ENCODE measurements at regions not wholly inside any gene's neighbourhood (a gene's known extent, or its start where the extent isn't known, plus 50 kb on each side); places are given as distances from the start of the nearest gene placed in this dataset.

- no peak for DNase-seq (ENCODE audit: low spot score)
- no peak for TF ChIP-seq CTCF (IDR thresholded peaks at IDR 0.05; ENCODE audit: extremely low read depth, missing control alignments)
Observed at GRCh38 chr10:131590567-131590966, 279.0 kb upstream of the TCERG1L start.

DNA sequence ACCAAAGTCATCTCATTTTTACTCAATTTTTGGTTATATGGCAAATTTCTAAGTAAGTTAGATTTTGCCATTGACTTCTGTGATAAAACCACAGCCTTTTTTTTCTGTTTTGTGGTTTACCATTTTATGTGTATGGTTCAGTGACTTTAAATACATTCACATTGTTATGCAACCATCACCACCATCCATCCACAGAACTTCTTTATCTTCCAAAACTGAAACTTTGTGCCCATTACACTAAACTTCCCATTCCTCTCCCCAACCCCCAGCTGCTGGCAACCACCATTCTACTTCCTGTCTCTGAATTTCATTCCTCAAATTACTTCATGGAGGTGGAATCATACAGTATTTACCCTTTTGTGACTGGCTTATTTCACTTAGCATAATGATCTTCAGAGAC lies 280.4 kb upstream of the TCERG1L start:
- no peak for DNase-seq (ENCODE audit: low spot score)

DNA sequence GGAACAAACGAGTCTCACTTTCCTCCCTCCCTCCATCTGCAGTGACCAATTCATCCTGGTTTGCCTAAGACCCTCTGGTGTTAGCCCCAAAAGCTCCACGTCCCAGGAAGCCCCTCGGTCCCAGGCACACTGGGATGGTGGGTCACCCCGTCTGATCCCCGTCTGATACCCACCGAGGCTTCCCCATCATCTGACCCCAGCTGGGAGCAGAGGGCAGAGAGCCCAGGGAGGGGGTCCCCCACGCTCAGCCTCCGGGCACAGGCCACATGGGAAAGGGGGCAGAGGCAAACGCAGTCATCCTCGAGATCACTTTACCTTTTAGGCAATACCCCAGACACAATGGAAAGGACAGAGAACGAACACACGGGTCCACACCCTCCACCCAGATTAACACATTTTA lies 291.6 kb upstream of the PPP2R2D start:
- DNase-seq (ENCODE audit: low spot score): no peak
- TF ChIP-seq CTCF (IDR thresholded peaks at IDR 0.05; ENCODE audit: extremely low read depth, missing control alignments): no peak

More for the DNA sequence above, 280.4 kb upstream of the TCERG1L start:
- no peak for TF ChIP-seq CTCF (IDR thresholded peaks at IDR 0.05; ENCODE audit: extremely low read depth, missing control alignments)

DNA sequence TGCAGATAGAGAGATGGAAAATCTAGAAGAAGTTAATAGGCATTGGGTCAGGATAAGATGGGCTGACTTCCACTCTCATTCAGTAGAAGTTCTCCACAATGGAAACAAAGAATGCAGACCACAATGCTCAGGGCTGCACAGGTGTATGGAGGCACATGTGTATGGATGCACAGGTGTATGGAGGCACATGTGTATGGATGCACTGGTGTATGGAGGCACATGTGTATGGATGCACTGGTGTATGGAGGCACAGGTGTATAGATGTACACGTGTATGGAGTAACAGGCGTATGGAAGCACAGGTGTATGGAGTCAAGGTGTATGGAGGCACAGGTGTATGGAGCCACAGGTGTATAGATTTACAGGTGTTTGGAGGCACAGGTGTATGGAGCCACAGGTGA lies 285.7 kb upstream of the PPP2R2D start:
- DNase-seq (ENCODE audit: low spot score): no peak
- no peak for TF ChIP-seq CTCF (IDR thresholded peaks at IDR 0.05; ENCODE audit: extremely low read depth, missing control alignments)

DNA sequence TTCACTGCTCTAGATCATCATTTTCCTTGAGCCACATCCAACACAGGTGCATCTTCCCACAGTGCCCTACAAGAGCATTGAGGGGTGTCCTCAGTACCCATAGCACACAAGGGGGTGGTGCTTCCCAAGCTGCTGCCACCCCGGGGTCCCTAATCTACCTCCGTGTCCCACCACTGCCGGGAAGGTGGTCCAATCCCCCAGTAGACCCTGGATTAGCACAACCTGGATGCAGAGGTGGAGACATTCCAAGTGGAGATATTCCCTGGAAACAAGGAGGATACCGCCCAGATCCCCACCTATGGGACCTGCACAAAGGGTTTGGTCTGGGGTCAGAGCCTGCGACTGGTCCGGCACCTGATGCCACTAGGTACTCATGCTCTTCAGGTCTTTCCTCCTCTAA lies 284.8 kb upstream of the PPP2R2D start:
- TF ChIP-seq CTCF (IDR thresholded peaks at IDR 0.05; ENCODE audit: extremely low read depth, missing control alignments): no peak
- DNase-seq (ENCODE audit: low spot score): no peak

GRCh38 chr10:131617113-131617858 lies 283.5 kb upstream of the PPP2R2D start:
- DNase-seq (ENCODE audit: low spot score): no peak
- TF ChIP-seq CTCF (IDR thresholded peaks at IDR 0.05; ENCODE audit: extremely low read depth, missing control alignments): no peak

DNA sequence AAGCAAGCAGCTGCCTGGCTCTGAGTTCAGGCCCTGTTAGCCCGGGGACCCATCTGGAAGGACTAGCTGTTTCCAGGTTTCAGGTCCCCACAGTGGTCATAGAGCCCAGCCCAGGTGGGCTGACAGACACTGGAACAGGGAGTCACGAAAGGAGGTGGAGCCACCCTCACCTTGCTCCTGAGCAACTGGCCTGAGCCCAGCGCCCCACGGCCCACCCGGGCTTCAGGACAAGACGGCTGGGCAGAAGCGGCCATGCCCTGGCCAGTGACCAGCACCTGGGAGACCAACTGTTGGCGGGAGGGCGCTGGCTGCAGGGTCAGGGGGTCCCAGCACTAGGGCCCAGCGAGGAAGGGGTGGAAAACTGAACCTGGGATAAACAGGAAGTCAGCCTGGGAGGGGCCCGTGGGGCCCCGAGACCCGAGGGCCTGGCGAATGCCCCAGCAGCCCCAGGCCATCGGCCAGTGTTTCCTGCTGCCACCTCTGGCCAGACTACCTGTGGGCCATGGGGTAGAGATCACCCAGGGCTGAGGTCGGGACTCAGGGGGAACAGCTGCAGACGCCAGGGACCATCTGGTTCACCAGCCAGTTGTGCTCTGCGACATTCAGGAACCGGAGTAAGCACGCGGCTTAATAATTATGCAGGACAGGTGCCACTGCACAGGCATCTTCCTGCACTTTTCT lies 282.1 kb upstream of the PPP2R2D start:
- TF ChIP-seq CTCF (IDR thresholded peaks at IDR 0.05; ENCODE audit: extremely low read depth, missing control alignments): no peak
- DNase-seq (ENCODE audit: low spot score): no peak
